ENCODE measurements at regions not wholly inside any gene's neighbourhood (a gene's known extent, or its start where the extent isn't known, plus 50 kb on each side); places are given as distances from the start of the nearest gene placed in this dataset.
"Not testable (repeated sequence)": the region's sequence is repeated elsewhere in the genome, so short reads cannot be mapped to it uniquely, and the experiment has no call there.

- no peak for DNase-seq
These were observed 153.8 kb downstream of the DEPDC1B start for GRCh38 chr5:60546207-60546606.

GRCh38 chr5:60545551-60545950 is 154.4 kb downstream of the DEPDC1B start:
- no peak for DNase-seq

- DNase-seq: no peak
These were observed 155.8 kb downstream of the DEPDC1B start for GRCh38 chr5:60544142-60544541.

- no peak for DNase-seq
These were observed 158.0 kb downstream of the DEPDC1B start for GRCh38 chr5:60541980-60542379.

GRCh38 chr5:60540856-60541805 is 158.8 kb downstream of the DEPDC1B start:
- no peak for DNase-seq

- no peak for DNase-seq
These were observed 160.8 kb downstream of the DEPDC1B start for GRCh38 chr5:60538955-60539866.

GRCh38 chr5:60538426-60538825 is 161.5 kb downstream of the DEPDC1B start:
- no peak for DNase-seq

- DNase-seq: no peak
These were observed 164.0 kb downstream of the DEPDC1B start for GRCh38 chr5:60535951-60536350.

GRCh38 chr5:60535198-60535597 is 164.8 kb downstream of the DEPDC1B start:
- DNase-seq: no peak

GRCh38 chr5:60533789-60534188 is 166.2 kb downstream of the DEPDC1B start:
- DNase-seq: no peak

GRCh38 chr5:60532796-60533195 is 167.2 kb downstream of the DEPDC1B start:
- DNase-seq: not testable (repeated sequence)

- DNase-seq: not testable (repeated sequence)
These were observed 169.7 kb downstream of the DEPDC1B start for GRCh38 chr5:60530144-60530848.

GRCh38 chr5:60529001-60529400 is 171.0 kb downstream of the DEPDC1B start:
- DNase-seq: no peak

GRCh38 chr5:60527072-60527471 is 172.9 kb downstream of the DEPDC1B start:
- no peak for DNase-seq

GRCh38 chr5:60526336-60526875 is 173.6 kb downstream of the DEPDC1B start:
- DNase-seq: no peak

GRCh38 chr5:60522292-60522905 is 177.6 kb downstream of the DEPDC1B start:
- no peak for DNase-seq

- DNase-seq: no peak
These were observed 178.3 kb downstream of the DEPDC1B start for GRCh38 chr5:60521376-60522291.

GRCh38 chr5:60520451-60521227 is 179.3 kb downstream of the DEPDC1B start:
- no peak for DNase-seq

- no peak for DNase-seq
These were observed 180.6 kb downstream of the DEPDC1B start for GRCh38 chr5:60519372-60519771.

- DNase-seq: no peak
These were observed 182.1 kb downstream of the DEPDC1B start for GRCh38 chr5:60517850-60518249.

All from NCI-H146 (cell line).